K562 (cell line): ENCODE measurements at regions not wholly inside any gene's neighbourhood (a gene's known extent, or its start where the extent isn't known, plus 50 kb on each side); places are given as distances from the start of the nearest gene placed in this dataset.

Experiments used
- SREBF1 ChIP-seq: fragments of 150-350 bp; IDR thresholded peaks from 2 replicates; pipeline ENCODE4 v1.6.1; 2014; ENCODE audit warnings: antibody characterized with exemption, low read depth, low read length, borderline replicate concordance
- SRSF9 ChIP-seq: fragments of 200-400 bp; formaldehyde crosslinking; IDR thresholded peaks from 2 replicates; pipeline ENCODE4 v1.6.1; 2017; ENCODE audit warnings: low read depth, low read length, borderline replicate concordance
- ZNF217 ChIP-seq: sonication (generic); formaldehyde crosslinking; IDR thresholded peaks from 2 replicates; pipeline ENCODE4 v1.8.0; 2022; ENCODE audit warnings: mild to moderate bottlenecking, missing genetic modification reagents
- TF ChIP-seq, protein P1 (sequence below): fragments of 450-650 bp; IDR thresholded peaks from 2 replicates; pipeline ENCODE4 v1.6.1; 2016; ENCODE audit warnings: low read depth
- TF ChIP-seq, protein P2 (sequence below): fragments of 450-650 bp; formaldehyde crosslinking; IDR thresholded peaks from 2 replicates; pipeline ENCODE4 v1.4.0; 2020; ENCODE audit warnings: mild to moderate bottlenecking, moderate library complexity
- TF ChIP-seq, protein P3 (sequence below), 3 experiments: fragments of 200-800 bp in 1 of 3; sonication (Bioruptor generic) in 1 of 3; sonication (generic) in 1 of 3; formaldehyde crosslinking in 1 of 3; IDR thresholded peaks; 2 replicates each; pipeline versions ENCODE4 v1.6.1 to v1.8.0; 2016 to 2022; ENCODE audit warnings: mild to moderate bottlenecking in 2 of 3, missing compliant biosample characterization in 2 of 3, missing genetic modification characterization in 2 of 3, missing genetic modification reagents in 1 of 3

DNA sequence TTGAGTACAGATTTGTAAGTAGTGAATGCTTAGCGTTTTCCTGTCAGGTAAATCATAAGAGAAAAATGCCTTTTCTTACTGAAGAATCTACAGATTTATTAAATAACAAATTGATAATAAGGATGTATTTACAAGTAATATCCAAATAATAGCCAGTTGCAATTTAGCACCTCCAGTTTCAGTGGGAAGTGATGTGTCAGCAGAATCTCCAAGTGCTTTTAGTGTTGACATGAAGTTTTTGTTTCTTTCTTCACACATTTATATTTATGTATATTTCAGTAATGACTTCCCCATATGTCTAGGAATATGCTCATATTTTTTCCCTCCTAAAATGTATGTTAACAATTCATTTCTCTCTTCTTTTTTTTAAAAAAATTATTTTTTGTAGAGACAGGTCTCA lies 229.9 kb upstream of the GRIN3A start (continued):
- TF ChIP-seq, protein P1, sequence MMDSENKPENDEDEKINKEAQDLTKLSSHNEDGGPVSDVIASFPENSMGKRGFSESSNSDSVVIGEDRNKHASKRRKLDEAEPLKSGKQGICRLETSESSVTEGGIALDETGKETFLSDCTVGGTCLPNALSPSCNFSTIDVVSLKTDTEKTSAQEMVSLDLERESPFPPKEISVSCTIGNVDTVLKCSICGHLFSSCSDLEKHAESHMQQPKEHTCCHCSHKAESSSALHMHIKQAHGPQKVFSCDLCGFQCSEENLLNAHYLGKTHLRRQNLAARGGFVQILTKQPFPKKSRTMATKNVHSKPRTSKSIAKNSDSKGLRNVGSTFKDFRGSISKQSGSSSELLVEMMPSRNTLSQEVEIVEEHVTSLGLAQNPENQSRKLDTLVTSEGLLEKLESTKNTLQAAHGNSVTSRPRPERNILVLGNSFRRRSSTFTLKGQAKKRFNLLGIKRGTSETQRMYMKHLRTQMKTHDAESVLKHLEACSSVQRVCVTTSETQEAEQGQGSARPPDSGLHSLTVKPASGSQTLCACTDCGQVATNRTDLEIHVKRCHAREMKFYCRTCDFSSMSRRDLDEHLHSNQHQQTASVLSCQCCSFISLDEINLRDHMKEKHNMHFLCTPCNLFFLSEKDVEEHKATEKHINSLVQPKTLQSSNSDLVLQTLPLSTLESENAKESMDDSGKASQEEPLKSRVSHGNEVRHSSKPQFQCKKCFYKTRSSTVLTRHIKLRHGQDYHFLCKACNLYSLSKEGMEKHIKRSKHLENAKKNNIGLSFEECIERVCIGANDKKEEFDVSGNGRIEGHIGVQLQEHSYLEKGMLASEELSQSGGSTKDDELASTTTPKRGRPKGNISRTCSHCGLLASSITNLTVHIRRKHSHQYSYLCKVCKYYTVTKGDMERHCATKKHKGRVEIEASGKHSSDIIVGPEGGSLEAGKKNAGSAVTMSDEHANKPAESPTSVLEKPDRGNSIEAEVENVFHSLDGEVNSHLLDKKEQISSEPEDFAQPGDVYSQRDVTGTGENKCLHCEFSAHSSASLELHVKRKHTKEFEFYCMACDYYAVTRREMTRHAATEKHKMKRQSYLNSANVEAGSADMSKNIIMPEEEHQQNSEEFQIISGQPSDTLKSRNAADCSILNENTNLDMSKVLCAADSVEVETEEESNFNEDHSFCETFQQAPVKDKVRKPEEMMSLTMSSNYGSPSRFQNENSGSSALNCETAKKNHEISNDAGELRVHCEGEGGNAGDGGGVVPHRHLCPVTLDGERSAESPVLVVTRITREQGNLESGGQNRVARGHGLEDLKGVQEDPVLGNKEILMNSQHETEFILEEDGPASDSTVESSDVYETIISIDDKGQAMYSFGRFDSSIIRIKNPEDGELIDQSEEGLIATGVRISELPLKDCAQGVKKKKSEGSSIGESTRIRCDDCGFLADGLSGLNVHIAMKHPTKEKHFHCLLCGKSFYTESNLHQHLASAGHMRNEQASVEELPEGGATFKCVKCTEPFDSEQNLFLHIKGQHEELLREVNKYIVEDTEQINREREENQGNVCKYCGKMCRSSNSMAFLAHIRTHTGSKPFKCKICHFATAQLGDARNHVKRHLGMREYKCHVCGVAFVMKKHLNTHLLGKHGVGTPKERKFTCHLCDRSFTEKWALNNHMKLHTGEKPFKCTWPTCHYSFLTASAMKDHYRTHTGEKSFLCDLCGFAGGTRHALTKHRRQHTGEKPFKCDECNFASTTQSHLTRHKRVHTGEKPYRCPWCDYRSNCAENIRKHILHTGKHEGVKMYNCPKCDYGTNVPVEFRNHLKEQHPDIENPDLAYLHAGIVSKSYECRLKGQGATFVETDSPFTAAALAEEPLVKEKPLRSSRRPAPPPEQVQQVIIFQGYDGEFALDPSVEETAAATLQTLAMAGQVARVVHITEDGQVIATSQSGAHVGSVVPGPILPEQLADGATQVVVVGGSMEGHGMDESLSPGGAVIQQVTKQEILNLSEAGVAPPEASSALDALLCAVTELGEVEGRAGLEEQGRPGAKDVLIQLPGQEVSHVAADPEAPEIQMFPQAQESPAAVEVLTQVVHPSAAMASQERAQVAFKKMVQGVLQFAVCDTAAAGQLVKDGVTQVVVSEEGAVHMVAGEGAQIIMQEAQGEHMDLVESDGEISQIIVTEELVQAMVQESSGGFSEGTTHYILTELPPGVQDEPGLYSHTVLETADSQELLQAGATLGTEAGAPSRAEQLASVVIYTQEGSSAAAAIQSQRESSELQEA, result no peak
- TF ChIP-seq, protein P2, sequence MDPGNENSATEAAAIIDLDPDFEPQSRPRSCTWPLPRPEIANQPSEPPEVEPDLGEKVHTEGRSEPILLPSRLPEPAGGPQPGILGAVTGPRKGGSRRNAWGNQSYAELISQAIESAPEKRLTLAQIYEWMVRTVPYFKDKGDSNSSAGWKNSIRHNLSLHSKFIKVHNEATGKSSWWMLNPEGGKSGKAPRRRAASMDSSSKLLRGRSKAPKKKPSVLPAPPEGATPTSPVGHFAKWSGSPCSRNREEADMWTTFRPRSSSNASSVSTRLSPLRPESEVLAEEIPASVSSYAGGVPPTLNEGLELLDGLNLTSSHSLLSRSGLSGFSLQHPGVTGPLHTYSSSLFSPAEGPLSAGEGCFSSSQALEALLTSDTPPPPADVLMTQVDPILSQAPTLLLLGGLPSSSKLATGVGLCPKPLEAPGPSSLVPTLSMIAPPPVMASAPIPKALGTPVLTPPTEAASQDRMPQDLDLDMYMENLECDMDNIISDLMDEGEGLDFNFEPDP (CRISPR knock-in tag), result no peak
- no peak for TF ChIP-seq SREBF1
- TF ChIP-seq SRSF9, result no peak
- TF ChIP-seq, protein P3, sequence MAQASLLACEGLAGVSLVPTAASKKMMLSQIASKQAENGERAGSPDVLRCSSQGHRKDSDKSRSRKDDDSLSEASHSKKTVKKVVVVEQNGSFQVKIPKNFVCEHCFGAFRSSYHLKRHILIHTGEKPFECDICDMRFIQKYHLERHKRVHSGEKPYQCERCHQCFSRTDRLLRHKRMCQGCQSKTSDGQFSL (CRISPR knock-in tag; IDR thresholded peaks at IDR 0.05), result no peak
- TF ChIP-seq, protein P3 (tag; IDR thresholded peaks at IDR 0.05), result no peak
- no peak for TF ChIP-seq ZNF217 (CRISPR knock-in tag)
